GM19099 (cell line): ENCODE measurements at regions not wholly inside any gene's neighbourhood (a gene's known extent, or its start where the extent isn't known, plus 50 kb on each side); places are given as distances from the start of the nearest gene placed in this dataset.

Experiments
- POLR2A ChIP-seq: IDR thresholded peaks from 3 replicates; pipeline ENCODE4 v1.6.1; 2011; ENCODE audit warnings: low read depth; ENCODE audit not compliant: insufficient read length; ENCODE audit errors: extremely low read depth

GRCh38 chr6:3915076-3915791 is 66.1 kb downstream of the FAM50B start:
- TF ChIP-seq POLR2A, result no peak

- no peak for TF ChIP-seq POLR2A
Measured at GRCh38 chr6:3916211-3916610, 67.0 kb downstream of the FAM50B start.

- TF ChIP-seq POLR2A, result no peak
Measured at GRCh38 chr6:3918469-3918868, 69.3 kb downstream of the FAM50B start.

GRCh38 chr6:3919130-3919628 is 70.0 kb downstream of the FAM50B start:
- no peak for TF ChIP-seq POLR2A

GRCh38 chr6:3919849-3920248 is 70.7 kb downstream of the FAM50B start:
- TF ChIP-seq POLR2A, result no peak

GRCh38 chr6:3920321-3920720 is 71.1 kb downstream of the FAM50B start:
- no peak for TF ChIP-seq POLR2A

GRCh38 chr6:3921663-3922062 is 72.5 kb downstream of the FAM50B start:
- TF ChIP-seq POLR2A, result no peak

- TF ChIP-seq POLR2A, result no peak
Measured at GRCh38 chr6:3926150-3926482, 76.9 kb downstream of the FAM50B start.

- TF ChIP-seq POLR2A, result no peak
Measured at GRCh38 chr6:3928111-3928510, 78.9 kb downstream of the FAM50B start.

GRCh38 chr6:3929281-3929798 is 80.2 kb downstream of the FAM50B start:
- TF ChIP-seq POLR2A, result no peak

GRCh38 chr6:3937438-3937837 is 88.3 kb downstream of the FAM50B start:
- TF ChIP-seq POLR2A, result no peak

- no peak for TF ChIP-seq POLR2A
Measured at GRCh38 chr6:3938715-3939367, 89.7 kb downstream of the FAM50B start.

GRCh38 chr6:3939368-3939958 is 90.3 kb downstream of the FAM50B start:
- TF ChIP-seq POLR2A, result no peak

- no peak for TF ChIP-seq POLR2A
Measured at GRCh38 chr6:3939964-3940363, 90.8 kb downstream of the FAM50B start.

- no peak for TF ChIP-seq POLR2A
Measured at GRCh38 chr6:3940703-3941102, 91.5 kb downstream of the FAM50B start.

GRCh38 chr6:3943331-3943765 is 94.2 kb downstream of the FAM50B start:
- TF ChIP-seq POLR2A, result no peak
